ENCODE measurements at regions not wholly inside any gene's neighbourhood (a gene's known extent, or its start where the extent isn't known, plus 50 kb on each side); places are given as distances from the start of the nearest gene placed in this dataset.

DNA sequence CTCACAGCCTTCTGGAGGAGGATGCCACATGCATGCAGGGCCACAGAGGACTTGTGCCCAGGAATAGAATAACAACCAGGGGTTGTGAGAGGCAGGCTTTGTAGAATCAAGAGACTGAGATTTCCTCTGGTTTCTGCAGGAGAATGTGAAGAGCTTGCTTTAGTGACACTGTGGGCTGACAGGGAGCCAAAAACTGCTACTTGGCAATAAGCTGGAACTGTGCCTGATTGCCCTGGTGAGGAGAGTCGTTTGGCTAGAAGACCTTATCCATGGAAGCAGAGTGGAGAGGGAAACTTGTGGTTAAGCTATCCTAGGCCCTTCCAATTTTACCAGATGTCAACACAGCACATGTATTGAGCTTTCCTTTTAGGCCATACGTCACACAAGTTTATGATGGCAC, 902.1 kb downstream of the MRPL39 start:
- H3K36me3 Mint-ChIP-seq (ENCODE audit: low read depth) = no peaks in the 10 kb centered on the region
- no peaks in the 10 kb centered on the region for H3K4me1 Mint-ChIP-seq
- H3K4me3 Mint-ChIP-seq = no peak overlapping the region
- no peak overlapping the region for H3K27ac Mint-ChIP-seq
- ATAC-seq (replicated peaks) = no peak
- H3K9me3 Mint-ChIP-seq = no peaks in the 10 kb centered on the region
- no peaks in the 10 kb centered on the region for H3K27me3 Mint-ChIP-seq

DNA sequence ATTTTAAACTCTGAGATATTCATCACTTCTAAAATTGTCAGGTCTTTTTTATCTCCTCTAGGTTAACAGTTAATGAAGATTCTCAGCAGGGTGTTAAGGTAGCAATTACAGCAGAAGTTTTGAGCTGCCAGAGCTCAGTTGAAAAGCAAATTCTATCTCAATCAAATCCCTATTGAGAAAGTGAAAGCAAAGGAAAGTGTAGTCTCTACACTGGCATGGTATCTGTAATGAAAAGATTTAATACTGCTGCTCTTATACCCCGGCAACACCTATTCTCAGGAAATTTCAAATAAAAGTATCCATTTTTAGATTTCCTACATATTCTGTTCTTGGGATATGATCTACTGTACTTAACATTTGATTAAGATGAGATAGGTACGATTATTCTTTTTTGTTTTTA, 913.5 kb downstream of the MRPL39 start:
- Mint-ChIP-seq H3K4me1 (no peaks in the 10 kb centered on the region), H3K4me3 (no peak overlapping the region), H3K27ac (no peak overlapping the region), H3K36me3 (ENCODE audit: low read depth) (no peaks in the 10 kb centered on the region), H3K27me3 (no peaks in the 10 kb centered on the region), H3K9me3 (no peaks in the 10 kb centered on the region)
- no peak for ATAC-seq (replicated peaks)

DNA sequence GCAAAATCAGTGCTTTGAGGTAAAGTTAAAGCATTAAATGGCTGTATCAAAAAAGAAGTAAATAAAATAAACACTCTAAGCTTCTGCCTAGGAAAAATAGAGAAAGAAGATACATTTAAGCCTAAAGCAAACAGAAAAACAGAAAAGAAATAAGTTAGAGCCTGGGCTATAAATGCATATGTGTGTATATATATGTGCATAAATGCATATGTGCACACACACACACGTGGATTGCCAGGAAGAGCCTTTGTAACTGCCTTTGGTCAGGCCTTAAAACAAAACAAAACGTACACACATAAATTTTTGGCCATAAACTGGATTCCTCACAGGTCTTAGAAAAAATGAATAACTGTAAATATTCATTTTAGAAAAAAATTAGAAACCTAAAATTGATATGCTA, 925.8 kb downstream of the MRPL39 start:
- H3K4me3 Mint-ChIP-seq = no peak overlapping the region

DNA sequence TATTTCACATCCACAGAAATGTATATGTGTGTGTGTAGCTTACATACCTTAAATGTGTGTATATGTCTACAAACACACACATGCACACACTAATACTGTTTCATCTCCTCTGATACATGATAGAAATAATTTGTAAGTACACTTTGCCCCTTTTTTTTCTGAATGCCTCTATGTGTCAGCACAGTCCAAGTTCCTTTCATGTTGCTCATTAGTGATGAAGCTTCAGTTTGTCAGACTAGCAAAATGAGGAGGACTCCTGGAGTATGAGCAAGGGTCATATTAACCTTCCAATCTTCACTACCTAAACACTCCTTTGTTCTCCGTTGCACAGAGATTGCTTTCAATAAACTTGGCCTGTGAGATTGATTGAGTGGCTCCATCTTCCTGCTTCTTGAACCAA, 935.4 kb downstream of the MRPL39 start:
- Mint-ChIP-seq H3K4me3 (no peak overlapping the region), H3K27me3 (no peaks in the 10 kb centered on the region), H3K27ac (no peak overlapping the region), H3K4me1 (no peaks in the 10 kb centered on the region), H3K9me3 (no peaks in the 10 kb centered on the region), H3K36me3 (ENCODE audit: low read depth) (no peaks in the 10 kb centered on the region)
- no peak for ATAC-seq (replicated peaks)

More for the DNA sequence above, 925.8 kb downstream of the MRPL39 start:
- no peak for ATAC-seq (replicated peaks)
- Mint-ChIP-seq H3K27me3 (no peaks in the 10 kb centered on the region), H3K27ac (no peak overlapping the region), H3K36me3 (ENCODE audit: low read depth) (no peaks in the 10 kb centered on the region), H3K9me3 (no peaks in the 10 kb centered on the region), H3K4me1 (no peaks in the 10 kb centered on the region)

DNA sequence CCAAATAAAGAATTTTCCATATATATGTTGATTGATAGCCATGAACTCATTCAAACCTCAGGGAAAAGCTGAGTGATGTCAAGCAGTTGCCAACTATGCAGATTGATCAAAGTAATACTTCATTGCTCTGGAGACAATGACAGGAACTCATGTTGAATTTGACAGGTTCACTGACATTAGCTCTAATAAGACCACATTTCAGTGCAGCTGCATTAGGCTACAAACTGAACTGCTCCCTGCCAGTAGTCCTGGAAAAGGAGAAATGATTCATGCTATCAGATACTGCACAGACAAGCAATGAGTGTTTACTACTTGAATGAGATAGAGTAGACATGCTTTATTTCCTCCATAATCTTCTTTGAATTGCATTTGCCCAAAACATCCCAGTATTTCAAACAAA, 948.4 kb downstream of the MRPL39 start:
- no peaks in the 10 kb centered on the region for H3K27me3 Mint-ChIP-seq
- peaks cover 3% of the 10 kb centered on the region for H3K9me3 Mint-ChIP-seq
- H3K4me3 Mint-ChIP-seq = no peak overlapping the region
- no peaks in the 10 kb centered on the region for H3K4me1 Mint-ChIP-seq
- ATAC-seq (replicated peaks) = no peak
- no peaks in the 10 kb centered on the region for H3K36me3 Mint-ChIP-seq (ENCODE audit: low read depth)
- no peak overlapping the region for H3K27ac Mint-ChIP-seq

DNA sequence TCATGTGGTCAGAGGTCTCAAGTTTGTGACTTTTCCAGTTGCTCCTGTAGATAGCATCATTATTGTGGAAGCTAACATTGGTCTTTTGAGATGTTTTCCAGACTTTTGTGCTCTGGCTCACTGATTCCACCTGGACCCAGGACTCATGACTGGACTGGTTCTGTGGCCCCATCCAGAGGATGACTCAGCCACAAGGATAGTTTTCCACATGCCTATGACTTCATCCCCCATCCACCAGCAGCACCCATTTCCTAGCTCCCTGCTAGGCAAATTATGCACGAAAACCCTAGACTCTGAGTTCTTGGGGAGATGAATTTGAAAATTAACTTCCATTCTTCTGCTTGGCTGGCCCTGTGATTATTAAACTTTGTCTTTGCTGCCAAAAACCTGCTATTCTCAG, 949.3 kb downstream of the MRPL39 start:
- Mint-ChIP-seq H3K4me1 (no peaks in the 10 kb centered on the region), H3K27me3 (no peaks in the 10 kb centered on the region), H3K27ac (no peak overlapping the region), H3K4me3 (no peak overlapping the region), H3K9me3 (peaks cover 3% of the 10 kb centered on the region), H3K36me3 (ENCODE audit: low read depth) (no peaks in the 10 kb centered on the region)
- no peak for ATAC-seq (replicated peaks)

DNA sequence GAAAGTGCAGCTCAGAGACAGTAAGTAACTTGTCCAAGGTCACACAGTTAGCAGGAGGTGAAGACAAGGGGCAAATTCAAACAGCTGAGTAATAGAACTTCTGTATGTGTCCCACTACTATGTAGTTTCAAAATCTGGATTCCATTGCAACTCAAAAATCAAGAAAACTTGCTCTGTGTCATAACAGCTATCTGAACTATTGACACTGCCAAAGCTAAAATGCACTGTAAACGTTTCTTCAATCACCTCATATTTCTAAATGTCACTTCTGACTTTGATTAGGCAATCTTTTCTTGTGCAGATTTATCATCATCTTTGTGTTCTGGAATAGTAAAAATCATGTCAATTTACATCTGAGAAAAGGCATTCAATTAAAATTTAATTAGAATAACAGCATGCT, 957.6 kb downstream of the MRPL39 start:
- H3K27ac Mint-ChIP-seq = no peak overlapping the region
- no peaks in the 10 kb centered on the region for H3K27me3 Mint-ChIP-seq
- H3K9me3 Mint-ChIP-seq = peaks cover 5% of the 10 kb centered on the region
- H3K4me1 Mint-ChIP-seq = no peaks in the 10 kb centered on the region
- no peak for ATAC-seq (replicated peaks)
- no peak overlapping the region for H3K4me3 Mint-ChIP-seq
- no peaks in the 10 kb centered on the region for H3K36me3 Mint-ChIP-seq (ENCODE audit: low read depth)

DNA sequence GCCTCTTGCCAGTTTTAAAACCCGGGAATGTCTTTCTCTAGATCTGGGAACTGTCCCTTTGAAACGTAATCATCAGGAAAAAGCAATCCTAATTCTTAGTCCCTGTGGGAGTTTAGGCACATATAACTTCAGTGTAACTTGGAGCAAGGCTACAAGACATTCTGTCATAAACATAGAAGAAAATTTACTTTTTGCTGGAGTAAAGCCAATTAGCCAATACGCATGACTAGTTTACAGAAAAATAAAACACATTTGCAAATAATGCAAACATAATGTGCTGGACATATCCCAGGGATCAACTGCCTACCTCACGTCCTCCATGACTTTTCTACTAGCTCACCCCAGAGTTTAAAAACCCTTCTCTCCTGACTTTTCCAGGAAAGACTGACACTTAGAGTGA, 970.6 kb downstream of the MRPL39 start:
- H3K27ac Mint-ChIP-seq = no peak overlapping the region
- no peaks in the 10 kb centered on the region for H3K27me3 Mint-ChIP-seq
- H3K9me3 Mint-ChIP-seq = no peaks in the 10 kb centered on the region
- H3K36me3 Mint-ChIP-seq (ENCODE audit: low read depth) = no peaks in the 10 kb centered on the region
- ATAC-seq (replicated peaks) = no peak
- H3K4me1 Mint-ChIP-seq = no peaks in the 10 kb centered on the region
- H3K4me3 Mint-ChIP-seq = no peak overlapping the region

DNA sequence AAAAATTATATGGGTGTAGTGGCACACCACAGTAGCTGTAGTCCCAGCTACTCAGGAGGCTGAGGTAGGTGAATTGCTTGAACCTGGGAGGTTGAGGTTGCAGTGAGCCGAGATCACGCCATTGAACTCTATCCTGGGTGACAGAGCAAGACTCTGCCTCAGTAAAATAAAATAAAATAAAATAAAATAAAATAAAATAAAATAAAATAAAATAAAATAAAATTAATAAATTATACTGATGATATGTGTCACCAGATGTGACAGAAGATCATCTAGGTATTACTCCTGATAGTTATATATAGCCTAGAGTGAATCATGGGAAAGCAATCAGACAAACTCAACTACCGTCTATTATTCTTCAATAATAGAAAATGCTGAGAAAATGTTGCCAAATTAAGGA, 972.5 kb downstream of the MRPL39 start:
- ATAC-seq (replicated peaks) = no peak
- no peak overlapping the region for H3K27ac Mint-ChIP-seq

DNA sequence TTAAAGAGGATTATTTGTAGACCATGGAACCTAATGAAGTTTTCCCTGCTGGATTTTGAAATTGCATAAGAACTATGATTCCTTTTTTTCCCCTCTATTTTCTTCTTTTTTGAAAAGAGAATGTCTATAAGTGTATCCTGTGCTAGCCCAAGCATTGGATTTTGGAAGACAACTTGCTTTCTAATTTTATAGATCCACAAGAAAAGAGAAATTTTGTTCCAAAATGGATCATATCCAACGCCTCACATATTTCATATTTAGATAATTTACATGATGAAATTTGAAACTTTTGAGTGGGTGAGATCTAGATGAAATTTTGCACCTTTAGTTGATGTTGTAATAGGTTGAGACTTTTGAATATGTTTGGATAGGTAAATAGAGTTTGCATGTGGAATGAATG, 978.7 kb downstream of the MRPL39 start:
- no peak overlapping the region for H3K4me3 Mint-ChIP-seq
- H3K27me3 Mint-ChIP-seq = no peaks in the 10 kb centered on the region
- peaks cover 3% of the 10 kb centered on the region for H3K9me3 Mint-ChIP-seq
- no peak for ATAC-seq (replicated peaks)
- H3K36me3 Mint-ChIP-seq (ENCODE audit: low read depth) = no peaks in the 10 kb centered on the region
- no peak overlapping the region for H3K27ac Mint-ChIP-seq
- H3K4me1 Mint-ChIP-seq = no peaks in the 10 kb centered on the region

More for the DNA sequence above, 972.5 kb downstream of the MRPL39 start:
- no peaks in the 10 kb centered on the region for H3K36me3 Mint-ChIP-seq (ENCODE audit: low read depth)
- no peaks in the 10 kb centered on the region for H3K4me1 Mint-ChIP-seq
- H3K9me3 Mint-ChIP-seq = no peaks in the 10 kb centered on the region
- no peak overlapping the region for H3K4me3 Mint-ChIP-seq
- H3K27me3 Mint-ChIP-seq = no peaks in the 10 kb centered on the region

DNA sequence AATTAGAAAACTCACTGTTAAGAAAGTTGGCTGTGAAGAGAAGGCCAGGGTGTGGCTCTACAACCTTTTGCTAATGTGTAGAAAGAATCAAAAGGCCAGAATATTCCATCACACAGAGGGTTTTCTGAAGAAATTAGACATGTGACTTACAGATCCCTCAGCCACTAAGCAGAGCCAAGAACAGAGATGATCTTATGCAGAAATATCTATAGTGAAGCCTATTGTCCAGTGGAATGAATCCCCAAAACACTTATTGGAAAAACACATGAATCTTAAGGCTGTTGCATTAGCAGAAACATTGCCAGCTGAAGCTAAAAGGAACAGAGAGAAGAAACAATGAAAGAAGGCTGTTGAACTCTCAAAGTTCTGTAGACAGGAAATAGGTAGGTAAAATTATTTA, 979.2 kb downstream of the MRPL39 start:
- ATAC-seq (replicated peaks) = no peak
- Mint-ChIP-seq H3K36me3 (ENCODE audit: low read depth) (no peaks in the 10 kb centered on the region), H3K9me3 (peaks cover 3% of the 10 kb centered on the region), H3K4me3 (no peak overlapping the region), H3K27ac (no peak overlapping the region), H3K4me1 (no peaks in the 10 kb centered on the region), H3K27me3 (no peaks in the 10 kb centered on the region)

DNA sequence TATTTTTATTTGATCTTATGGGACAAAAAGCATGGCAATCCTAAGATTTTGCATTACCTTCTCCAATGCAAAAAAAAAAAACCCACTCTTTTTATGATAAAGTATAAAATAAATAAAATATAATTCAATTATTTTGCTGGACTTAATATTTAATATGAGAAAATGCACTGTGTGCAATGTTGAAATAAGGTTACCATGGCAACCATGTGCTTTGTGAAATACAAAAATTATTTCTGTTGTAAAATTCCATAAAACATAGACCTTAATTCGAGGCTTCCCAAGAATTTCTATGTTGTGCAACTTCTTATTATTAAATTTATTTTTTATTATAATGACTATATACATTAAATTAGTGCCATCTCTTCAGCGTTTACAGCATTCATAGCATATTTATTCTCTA, 989.5 kb downstream of the MRPL39 start:
- Mint-ChIP-seq H3K4me3 (no peak overlapping the region), H3K27ac (no peak overlapping the region), H3K9me3 (peaks cover 5% of the 10 kb centered on the region), H3K36me3 (ENCODE audit: low read depth) (no peaks in the 10 kb centered on the region), H3K4me1 (no peaks in the 10 kb centered on the region), H3K27me3 (no peaks in the 10 kb centered on the region)
- no peak for ATAC-seq (replicated peaks)

DNA sequence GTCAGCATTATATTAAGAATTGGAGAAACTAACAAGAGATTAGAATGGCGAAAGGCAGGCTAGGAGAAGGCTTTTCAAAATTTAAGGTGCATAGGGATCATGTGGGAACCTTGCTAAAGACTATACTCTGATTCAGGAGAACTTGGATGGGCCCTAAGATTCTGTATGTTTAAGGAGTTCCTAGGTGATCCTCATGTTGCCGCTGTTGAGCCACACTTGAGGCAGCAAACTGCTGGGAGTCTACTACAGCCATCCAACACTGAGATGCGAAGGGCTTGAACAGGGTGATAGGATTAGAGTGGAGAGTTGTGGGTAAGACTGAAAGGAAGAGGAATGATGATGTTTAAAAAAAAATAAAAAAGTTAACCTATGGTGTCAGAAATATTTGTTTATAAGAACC, 1013.2 kb downstream of the MRPL39 start:
- no peaks in the 10 kb centered on the region for H3K4me1 Mint-ChIP-seq
- H3K9me3 Mint-ChIP-seq = peaks cover 4% of the 10 kb centered on the region
- no peak overlapping the region for H3K4me3 Mint-ChIP-seq
- no peaks in the 10 kb centered on the region for H3K36me3 Mint-ChIP-seq (ENCODE audit: low read depth)
- ATAC-seq (replicated peaks) = no peak
- H3K27ac Mint-ChIP-seq = no peak overlapping the region
- no peaks in the 10 kb centered on the region for H3K27me3 Mint-ChIP-seq

DNA sequence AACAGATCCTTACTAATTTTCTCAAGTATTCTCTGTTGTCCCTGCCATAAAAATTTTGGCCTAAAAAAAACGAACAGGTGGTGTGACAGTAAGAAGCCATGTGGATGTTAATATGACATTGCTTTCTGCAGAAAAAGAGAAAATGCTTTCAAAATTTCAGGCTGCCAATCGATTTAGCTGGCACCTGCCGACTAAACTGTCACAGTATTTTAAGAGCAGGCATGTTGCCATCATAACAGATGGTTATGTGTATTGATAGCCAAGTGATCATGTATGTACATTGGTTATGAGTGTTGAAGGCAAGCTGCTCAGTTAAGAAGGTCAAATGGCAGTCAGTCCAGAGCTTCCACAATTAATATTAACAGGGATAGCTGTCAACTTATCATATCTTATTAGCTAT, 1017.0 kb downstream of the MRPL39 start:
- no peaks in the 10 kb centered on the region for H3K9me3 Mint-ChIP-seq
- ATAC-seq (replicated peaks) = no peak
- no peak overlapping the region for H3K27ac Mint-ChIP-seq
- no peaks in the 10 kb centered on the region for H3K27me3 Mint-ChIP-seq
- no peaks in the 10 kb centered on the region for H3K36me3 Mint-ChIP-seq (ENCODE audit: low read depth)
- no peaks in the 10 kb centered on the region for H3K4me1 Mint-ChIP-seq
- H3K4me3 Mint-ChIP-seq = no peak overlapping the region

DNA sequence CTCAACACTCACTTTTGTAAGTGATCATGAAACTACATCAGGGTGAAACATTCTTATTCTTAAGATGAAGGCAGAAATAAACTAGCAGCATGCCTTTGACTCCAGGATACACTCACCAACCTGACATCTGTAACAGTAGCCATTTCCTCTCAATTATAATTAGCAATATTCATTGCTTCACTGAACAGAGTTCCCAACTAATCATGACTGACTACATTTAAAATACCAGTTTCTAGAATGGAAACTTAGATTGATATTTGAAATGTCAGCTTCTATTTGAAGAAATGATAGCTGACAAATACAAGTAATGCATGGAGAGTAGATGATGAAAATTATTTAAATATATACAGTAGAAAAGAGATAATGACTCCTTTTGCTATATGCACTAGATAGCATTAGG, 1023.8 kb downstream of the MRPL39 start:
- no peaks in the 10 kb centered on the region for H3K36me3 Mint-ChIP-seq (ENCODE audit: low read depth)
- H3K4me3 Mint-ChIP-seq = no peak overlapping the region
- no peak for ATAC-seq (replicated peaks)
- no peaks in the 10 kb centered on the region for H3K4me1 Mint-ChIP-seq
- no peak overlapping the region for H3K27ac Mint-ChIP-seq
- H3K9me3 Mint-ChIP-seq = no peaks in the 10 kb centered on the region
- H3K27me3 Mint-ChIP-seq = no peaks in the 10 kb centered on the region

DNA sequence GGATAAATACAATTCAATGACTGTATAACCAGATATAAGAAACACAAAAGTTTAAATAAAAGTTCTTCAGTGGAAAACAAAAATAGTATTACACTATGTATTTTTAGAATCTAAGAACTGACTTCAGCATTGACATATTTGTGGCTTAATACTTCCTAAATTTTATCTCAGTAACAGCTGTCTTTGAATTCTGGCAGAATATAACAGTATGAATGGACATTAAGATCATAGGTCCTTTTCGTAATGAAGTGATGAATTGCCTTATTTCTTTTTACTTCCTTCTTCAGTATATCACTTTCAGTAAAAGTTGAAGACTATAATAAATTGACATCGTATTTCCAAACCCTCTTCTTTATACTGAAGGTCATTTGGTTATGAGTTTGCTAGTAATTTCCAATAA, 1030.0 kb downstream of the MRPL39 start:
- H3K27me3 Mint-ChIP-seq = no peaks in the 10 kb centered on the region
- H3K36me3 Mint-ChIP-seq (ENCODE audit: low read depth) = no peaks in the 10 kb centered on the region
- no peak overlapping the region for H3K27ac Mint-ChIP-seq
- H3K4me1 Mint-ChIP-seq = no peaks in the 10 kb centered on the region
- no peak for ATAC-seq (replicated peaks)
- no peak overlapping the region for H3K4me3 Mint-ChIP-seq
- no peaks in the 10 kb centered on the region for H3K9me3 Mint-ChIP-seq
